HG03108 (cell line): ENCODE measurements at regions not wholly inside any gene's neighbourhood (a gene's known extent, or its start where the extent isn't known, plus 50 kb on each side); places are given as distances from the start of the nearest gene placed in this dataset.

Experiments
- ATAC-seq: cut with Tn5 transposase; IDR thresholded peaks from one replicate; pipeline ENCODE4 v1.9.1; 2021; ENCODE audit warnings: moderate library complexity; ENCODE audit not compliant: unreplicated experiment

GRCh38 chr16:56093055-56093454 is 98.2 kb upstream of the GNAO1 start:
- ATAC-seq, result no peak

DNA sequence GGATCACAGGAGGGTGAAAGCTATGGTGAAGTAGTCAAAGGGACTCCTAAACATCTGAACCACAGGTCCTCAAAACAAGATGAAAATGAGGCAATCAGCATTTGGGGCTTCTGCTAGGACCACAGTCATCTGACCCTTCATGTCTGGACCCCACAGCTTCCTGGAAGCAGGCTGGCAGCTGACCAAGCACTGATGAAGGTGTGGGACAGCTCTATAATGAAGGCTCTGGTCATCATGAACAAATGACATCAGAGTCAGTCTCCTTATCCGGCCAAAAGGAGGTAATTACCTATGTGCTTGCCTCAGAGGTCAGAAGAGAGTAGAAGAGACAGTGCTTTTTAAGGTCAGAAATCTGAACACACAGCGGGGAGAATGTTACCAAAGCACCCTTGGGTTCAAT is 101.2 kb upstream of the GNAO1 start:
- no peak for ATAC-seq

- ATAC-seq, result no peak
Observed at GRCh38 chr16:56087626-56088025, 103.7 kb upstream of the GNAO1 start.

GRCh38 chr16:56081371-56081770 is 109.9 kb upstream of the GNAO1 start:
- no peak for ATAC-seq

DNA sequence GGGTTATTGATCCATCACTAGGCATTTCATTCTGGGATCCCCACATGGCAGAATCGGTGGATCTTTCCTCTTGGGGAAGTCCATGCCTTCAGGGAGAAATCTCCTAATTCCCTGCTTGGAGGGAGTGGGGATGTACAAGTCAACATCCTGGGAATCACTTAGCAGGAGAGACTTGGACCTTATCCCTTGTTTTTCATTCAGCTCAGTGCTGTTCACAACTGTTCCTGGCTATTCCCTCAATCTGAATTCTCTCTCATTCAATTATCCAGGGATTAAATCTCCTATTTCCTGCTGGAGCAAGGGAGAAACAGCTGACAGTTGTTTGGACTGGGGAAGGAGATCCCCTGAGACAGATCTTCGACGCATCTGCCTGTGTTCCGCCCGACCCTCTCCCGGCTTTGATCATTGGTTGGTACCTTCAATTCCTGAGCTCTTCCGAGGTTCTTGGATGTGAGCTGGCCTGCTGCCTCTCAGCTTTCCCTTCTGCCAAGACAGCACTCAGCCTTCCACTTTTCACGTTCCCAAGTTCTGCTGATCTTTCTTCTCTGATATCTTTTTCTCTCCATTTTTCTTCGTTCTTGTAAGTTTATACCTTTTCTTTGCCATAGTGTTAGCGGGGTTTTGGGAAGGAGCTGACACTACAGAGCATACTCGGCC is 115.4 kb upstream of the GNAO1 start:
- no peak for ATAC-seq

GRCh38 chr16:56073508-56073907 is 117.8 kb upstream of the GNAO1 start:
- no peak for ATAC-seq

DNA sequence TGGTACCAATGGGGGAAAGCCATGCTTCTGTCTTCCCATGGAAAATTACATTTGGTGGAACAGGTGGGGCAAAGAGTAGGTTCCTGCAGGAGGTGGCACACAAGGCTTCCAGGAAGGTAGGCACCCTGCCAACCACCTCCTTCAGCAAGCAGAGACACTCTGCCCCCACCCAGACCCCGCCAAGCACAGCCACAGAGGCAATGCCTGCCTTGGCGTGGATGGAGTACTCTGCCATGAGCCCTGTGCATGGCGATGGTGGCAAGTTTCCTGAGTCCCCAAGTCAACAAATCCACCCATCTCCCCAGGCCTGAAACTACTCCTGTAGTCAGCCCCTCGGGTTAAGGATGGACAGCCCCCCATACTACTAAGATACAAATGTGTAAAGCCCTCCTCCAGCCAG is 119.2 kb upstream of the GNAO1 start:
- ATAC-seq, result no peak

DNA sequence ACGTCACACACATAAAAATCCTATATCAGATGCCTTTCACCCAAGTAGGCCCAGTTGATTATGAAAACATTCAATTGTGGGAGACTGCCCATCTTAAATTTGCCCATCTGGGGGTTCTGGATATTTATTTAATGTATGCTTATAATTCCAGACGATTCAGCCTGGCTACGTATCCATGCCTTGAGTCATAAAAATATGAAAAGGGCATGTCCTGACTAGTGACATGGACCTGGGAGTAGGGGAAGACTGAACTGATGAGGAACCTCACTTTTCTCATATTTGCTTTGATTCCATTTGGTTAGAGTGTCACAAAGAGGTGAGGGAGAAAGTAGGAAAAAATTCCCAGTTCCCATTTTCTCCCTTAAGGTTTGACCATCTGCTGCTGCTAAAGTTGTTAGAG is 122.5 kb upstream of the GNAO1 start:
- no peak for ATAC-seq

- ATAC-seq, result no peak
Observed at GRCh38 chr16:56068314-56068713, 123.0 kb upstream of the GNAO1 start.

GRCh38 chr16:56067406-56067805 is 123.9 kb upstream of the GNAO1 start:
- no peak for ATAC-seq

DNA sequence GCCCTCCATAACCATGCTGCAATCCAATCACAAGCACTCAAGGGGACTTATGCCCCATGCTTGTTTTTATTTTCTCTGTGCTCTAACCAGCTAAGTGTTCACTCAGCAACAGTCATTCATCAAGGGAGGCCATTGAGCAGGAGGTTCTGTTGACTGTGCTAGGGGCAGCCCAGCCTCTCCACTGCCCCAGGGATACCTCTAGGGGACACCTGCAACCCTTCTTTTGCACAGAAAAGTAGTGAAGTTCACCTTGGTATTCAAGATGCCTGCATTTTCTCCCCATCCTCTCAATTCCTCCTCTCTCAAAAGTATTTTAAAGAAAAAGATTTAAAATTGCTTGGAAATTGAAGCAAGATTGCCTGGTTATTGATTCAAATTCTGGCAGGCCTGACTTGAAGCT is 124.7 kb upstream of the GNAO1 start:
- no peak for ATAC-seq

GRCh38 chr16:56063111-56063510 is 128.2 kb upstream of the GNAO1 start:
- ATAC-seq, result no peak

- ATAC-seq, result no peak
Observed at GRCh38 chr16:56057151-56057550, 134.1 kb upstream of the GNAO1 start.

DNA sequence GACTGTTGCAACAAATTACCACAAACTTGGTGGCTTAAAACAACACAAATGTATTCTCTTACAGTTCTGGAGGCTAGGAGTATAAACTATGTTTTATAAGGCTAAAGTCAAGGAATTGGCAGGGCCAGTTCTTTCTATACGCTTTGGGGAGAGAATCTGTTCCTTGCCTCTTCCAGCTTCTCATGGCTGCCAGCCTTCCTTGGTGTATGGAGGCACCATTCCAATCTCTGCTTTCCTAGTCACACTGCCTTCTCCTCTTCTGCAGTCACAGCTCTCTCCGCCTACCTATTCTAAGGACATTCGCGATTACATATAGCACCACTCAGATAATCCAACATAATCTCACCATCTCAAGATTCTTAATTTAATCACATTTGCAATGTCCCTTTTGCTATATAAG is 140.4 kb upstream of the GNAO1 start:
- no peak for ATAC-seq

- ATAC-seq, result peak; percentile 78
Observed at GRCh38 chr16:56048425-56049105, 142.7 kb upstream of the GNAO1 start.

DNA sequence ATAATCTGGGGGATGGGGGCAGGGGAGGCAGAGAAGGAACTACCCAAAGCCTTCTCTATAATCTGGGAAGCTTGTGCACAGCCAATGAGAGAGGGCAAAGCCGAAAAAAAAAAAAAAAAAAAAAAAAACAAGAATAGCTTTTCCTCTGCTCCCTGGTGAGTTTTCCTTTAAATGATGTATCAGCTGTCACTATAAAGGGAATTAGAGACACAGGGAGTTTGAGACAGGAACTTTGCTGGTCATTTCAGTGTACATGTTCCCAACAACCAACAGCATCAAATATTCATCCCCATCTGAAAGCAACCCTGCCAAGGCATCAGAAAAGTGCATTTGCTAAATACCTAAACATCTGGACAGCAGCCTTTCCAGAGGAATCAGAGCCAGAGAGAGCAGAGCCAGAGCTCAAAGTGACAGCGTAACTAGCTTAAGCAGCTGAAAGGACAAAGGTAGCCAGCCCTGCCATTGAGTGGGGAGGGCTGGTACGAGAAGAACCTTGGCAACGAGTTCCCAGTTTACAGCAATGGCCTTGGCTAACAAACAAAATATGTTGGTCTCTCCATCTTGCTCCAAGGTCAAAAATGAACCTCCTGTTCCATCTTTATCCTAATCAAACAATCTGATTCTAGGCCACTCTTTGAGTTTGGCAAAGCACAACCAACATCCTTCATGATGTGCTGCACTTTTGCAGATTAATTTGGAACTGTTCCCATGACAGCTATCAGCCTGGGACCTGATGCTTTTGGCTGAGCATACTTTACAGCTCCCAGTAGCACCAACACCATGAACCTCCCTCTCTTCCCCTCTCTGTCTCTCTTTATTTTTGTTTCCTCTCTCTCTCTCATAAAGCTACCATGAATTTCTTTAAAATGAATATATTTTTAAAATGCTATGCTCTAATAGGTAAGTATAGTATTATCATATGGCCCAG is 143.7 kb upstream of the GNAO1 start:
- ATAC-seq, result no peak

DNA sequence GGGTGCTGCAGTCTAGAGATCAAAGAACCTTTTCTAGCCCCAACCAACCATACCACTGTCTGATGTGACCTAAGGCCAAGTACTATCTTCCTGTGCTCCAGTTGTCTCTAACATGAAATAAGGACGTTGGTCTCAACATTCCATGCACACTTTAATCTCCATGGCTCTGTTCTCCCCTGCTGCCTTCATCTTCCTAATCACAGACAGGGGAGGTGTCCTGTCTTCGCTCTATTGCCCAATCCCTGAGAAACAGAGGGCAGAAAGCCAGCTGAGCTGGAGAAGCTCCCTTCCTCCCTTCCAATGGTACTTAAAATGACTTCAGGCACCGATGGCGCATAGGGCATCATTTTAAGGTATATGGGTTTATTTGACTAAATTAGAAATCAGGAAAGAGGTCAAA is 148.9 kb upstream of the GNAO1 start:
- ATAC-seq, result no peak

DNA sequence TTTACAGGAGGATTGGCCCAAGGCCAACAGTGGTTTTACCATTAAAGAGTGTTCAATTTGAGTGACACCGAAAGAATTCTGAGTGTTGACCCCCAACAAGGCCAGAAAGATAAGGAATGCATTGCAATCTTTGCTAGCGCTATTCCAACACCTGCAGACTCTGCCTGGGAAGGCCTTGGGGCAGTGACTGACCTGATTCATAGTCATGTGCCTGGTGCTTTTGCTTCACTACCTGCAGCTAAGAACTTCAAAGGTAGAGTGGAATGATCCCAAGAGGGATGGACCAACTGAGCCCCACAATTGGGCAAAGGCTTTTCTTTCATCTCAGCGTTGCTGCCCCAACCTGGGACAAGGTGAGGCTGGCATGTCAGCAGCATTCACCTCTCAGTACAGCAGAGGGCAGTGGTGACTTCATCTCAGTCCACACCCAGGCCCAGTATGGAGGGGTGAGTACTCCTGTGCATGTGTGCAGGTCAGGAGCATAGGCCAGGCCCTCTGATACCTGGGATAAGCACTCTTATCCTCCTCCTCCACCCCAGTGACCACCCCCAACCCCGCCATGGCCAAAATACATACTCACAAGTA is 149.6 kb upstream of the GNAO1 start:
- no peak for ATAC-seq

DNA sequence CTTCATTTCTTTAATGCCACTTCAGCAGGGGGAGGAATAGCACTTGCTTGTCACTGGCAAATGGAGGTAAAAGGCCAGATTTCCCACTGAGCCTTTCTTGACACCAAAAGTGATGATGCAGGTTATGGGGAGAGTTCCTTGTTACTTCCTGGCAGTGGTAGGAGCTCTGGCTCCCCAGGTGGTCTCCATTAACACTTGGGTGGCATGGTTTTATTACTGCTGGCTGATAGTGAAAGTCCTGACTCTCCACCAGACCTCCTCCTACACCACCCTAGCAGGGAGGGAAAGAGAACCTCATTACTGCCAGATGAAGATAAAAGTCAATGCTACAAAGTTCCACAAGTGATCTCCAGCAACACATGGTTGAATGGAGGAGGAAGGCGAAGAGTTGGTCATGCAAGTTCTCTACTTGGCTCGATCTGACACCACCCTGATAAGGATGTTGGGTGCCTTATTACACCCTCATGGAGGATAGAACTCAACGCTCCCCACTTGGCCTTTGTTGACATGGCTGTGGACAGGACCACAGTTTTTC is 152.7 kb upstream of the GNAO1 start:
- no peak for ATAC-seq

DNA sequence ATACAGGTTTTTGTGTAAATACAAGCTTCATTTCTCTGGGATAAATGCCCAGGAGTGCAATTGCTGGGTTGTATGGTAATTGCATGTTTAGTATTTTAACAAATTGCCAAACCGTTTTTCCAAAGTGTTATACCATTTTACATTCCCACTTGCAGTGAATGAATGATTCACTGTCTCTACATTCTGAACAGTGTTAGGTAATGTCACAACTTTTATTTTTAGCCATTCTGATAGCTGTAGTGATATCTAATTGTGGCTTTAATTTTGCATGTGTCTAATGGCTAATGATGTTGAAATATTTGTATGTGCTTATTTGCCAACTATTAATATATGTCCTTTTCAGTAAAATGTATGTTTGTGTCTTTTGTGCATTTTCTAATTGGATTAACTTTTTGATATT is 156.9 kb upstream of the CES5A start:
- no peak for ATAC-seq

GRCh38 chr16:56029026-56029425 is 153.9 kb upstream of the CES5A start:
- ATAC-seq, result no peak
